NB4 (cell line): ENCODE measurements at regions not wholly inside any gene's neighbourhood (a gene's known extent, or its start where the extent isn't known, plus 50 kb on each side); places are given as distances from the start of the nearest gene placed in this dataset.

Experiments
- MYC ChIP-seq: IDR thresholded peaks from 2 replicates; pipeline ENCODE4 v1.6.1; 2011; ENCODE audit warnings: low read depth, low read length
- POLR2A ChIP-seq: IDR thresholded peaks from 2 replicates; pipeline ENCODE4 v1.6.1; 2011; ENCODE audit warnings: mild to moderate bottlenecking; ENCODE audit not compliant: insufficient read length; ENCODE audit errors: extremely low read depth
- TF ChIP-seq, protein P1 (sequence below): IDR thresholded peaks from one replicate; pipeline ENCODE4 v1.5.1; 2012; ENCODE audit warnings: low read depth, low read length
- TF ChIP-seq, protein P2 (sequence below): IDR thresholded peaks from 2 replicates; pipeline ENCODE4 v1.6.1; 2011; ENCODE audit warnings: low read depth, low read length

DNA sequence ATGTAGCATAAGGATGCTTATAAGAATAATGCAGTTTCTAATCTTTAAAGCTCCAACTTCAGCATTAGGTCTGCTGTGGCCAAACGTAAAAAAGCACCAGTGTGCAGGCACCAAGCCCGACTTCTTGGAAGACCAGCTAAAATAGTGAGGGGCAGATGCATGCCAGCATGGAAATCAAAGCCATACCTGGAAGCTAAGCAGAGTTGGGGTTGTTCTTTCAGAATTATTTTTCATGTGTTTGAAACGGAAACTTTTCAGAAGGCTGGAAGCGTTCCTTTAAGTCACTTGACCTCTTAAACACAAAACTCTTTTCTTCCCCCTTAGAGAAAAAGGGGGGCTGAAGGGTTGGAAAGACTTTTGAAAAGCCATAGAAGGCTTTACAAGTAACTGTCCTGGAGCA, 329.2 kb upstream of the C1orf87 start:
- no peak for TF ChIP-seq POLR2A
- TF ChIP-seq, protein P1, sequence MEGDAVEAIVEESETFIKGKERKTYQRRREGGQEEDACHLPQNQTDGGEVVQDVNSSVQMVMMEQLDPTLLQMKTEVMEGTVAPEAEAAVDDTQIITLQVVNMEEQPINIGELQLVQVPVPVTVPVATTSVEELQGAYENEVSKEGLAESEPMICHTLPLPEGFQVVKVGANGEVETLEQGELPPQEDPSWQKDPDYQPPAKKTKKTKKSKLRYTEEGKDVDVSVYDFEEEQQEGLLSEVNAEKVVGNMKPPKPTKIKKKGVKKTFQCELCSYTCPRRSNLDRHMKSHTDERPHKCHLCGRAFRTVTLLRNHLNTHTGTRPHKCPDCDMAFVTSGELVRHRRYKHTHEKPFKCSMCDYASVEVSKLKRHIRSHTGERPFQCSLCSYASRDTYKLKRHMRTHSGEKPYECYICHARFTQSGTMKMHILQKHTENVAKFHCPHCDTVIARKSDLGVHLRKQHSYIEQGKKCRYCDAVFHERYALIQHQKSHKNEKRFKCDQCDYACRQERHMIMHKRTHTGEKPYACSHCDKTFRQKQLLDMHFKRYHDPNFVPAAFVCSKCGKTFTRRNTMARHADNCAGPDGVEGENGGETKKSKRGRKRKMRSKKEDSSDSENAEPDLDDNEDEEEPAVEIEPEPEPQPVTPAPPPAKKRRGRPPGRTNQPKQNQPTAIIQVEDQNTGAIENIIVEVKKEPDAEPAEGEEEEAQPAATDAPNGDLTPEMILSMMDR = no peak
- TF ChIP-seq MYC = no peak
- TF ChIP-seq, protein P2, sequence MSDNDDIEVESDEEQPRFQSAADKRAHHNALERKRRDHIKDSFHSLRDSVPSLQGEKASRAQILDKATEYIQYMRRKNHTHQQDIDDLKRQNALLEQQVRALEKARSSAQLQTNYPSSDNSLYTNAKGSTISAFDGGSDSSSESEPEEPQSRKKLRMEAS = no peak
